C4-2B (cell line): ENCODE measurements at regions not wholly inside any gene's neighbourhood (a gene's known extent, or its start where the extent isn't known, plus 50 kb on each side); places are given as distances from the start of the nearest gene placed in this dataset.

Experiments
- ZFX ChIP-seq: fragments of 450-650 bp; IDR thresholded peaks from 2 replicates; pipeline ENCODE4 v1.6.1; 2017
- TF ChIP-seq, protein P1 (sequence below): fragments of 450-650 bp; conservative IDR thresholded peaks from 2 replicates; pipeline ENCODE4 v1.5.1; 2017; ENCODE audit warnings: mild to moderate bottlenecking

DNA sequence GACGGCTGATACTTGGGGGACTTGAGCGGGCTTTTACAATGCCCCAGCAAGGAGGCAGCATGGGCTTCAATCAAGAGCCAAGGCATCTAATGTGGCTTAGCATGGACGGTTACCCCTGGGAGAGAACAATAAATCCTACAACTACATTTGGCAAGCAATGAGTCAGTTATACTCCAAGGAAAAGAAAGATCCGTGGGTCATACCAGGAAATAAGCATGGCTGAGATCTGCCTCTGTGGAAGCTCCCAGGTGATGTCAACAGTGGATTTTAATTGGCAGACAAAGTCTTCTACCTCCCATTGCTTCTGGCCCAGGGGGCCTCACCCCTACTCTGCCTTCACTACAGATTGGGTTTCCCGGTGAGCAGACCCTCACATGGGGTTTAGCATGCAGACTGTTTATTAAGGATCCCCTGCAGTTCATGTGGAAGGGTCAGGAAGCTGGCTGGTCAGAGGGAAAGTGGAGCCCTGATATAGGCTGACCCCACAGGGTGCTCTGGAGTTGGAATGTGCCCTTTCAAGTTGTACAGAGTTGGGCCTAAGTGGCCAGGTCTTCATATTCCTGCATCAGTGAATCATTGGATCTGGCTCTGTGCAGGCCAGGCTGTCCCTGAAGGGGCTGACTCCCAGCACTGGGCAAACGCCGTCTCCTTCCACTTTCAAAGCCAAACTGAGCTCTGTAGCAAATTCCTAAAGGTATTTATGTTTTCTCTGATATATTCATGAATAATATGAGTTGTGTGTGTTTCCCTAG lies 91.3 kb upstream of the GGTLC1 start:
- TF ChIP-seq, protein P1, sequence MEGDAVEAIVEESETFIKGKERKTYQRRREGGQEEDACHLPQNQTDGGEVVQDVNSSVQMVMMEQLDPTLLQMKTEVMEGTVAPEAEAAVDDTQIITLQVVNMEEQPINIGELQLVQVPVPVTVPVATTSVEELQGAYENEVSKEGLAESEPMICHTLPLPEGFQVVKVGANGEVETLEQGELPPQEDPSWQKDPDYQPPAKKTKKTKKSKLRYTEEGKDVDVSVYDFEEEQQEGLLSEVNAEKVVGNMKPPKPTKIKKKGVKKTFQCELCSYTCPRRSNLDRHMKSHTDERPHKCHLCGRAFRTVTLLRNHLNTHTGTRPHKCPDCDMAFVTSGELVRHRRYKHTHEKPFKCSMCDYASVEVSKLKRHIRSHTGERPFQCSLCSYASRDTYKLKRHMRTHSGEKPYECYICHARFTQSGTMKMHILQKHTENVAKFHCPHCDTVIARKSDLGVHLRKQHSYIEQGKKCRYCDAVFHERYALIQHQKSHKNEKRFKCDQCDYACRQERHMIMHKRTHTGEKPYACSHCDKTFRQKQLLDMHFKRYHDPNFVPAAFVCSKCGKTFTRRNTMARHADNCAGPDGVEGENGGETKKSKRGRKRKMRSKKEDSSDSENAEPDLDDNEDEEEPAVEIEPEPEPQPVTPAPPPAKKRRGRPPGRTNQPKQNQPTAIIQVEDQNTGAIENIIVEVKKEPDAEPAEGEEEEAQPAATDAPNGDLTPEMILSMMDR: no peak
- TF ChIP-seq ZFX: no peak
